HepG2 (cell line): ENCODE measurements at regions not wholly inside any gene's neighbourhood (a gene's known extent, or its start where the extent isn't known, plus 50 kb on each side); places are given as distances from the start of the nearest gene placed in this dataset.

Experiments used
- CREB1 ChIP-seq, 2 experiments: fragments of 450-650 bp in 1 of 2; IDR thresholded peaks; 2 replicates each; pipeline ENCODE4 v1.6.1; 2016 to 2017; ENCODE audit warnings: control low read depth in 1 of 2, mild to moderate bottlenecking in 1 of 2, missing compliant biosample characterization in 1 of 2, missing genetic modification characterization in 1 of 2
- ETV6 ChIP-seq: sonication (generic); formaldehyde crosslinking; conservative IDR thresholded peaks from 2 replicates; pipeline ENCODE4 v1.4.0; 2020; ENCODE audit warnings: missing genetic modification reagents
- EZH2 ChIP-seq: conservative IDR thresholded peaks from 2 replicates; pipeline ENCODE4 v1.6.1; 2012; ENCODE audit warnings: mild to moderate bottlenecking, low read depth, low read length, moderate library complexity
- MYC ChIP-seq: sonication (generic); formaldehyde crosslinking; IDR thresholded peaks from 2 replicates; pipeline ENCODE4 v1.9.0; 2021; ENCODE audit warnings: missing genetic modification reagents, borderline replicate concordance
- NFIC ChIP-seq: IDR thresholded peaks from 2 replicates; pipeline ENCODE4 v1.6.1; 2012; ENCODE audit warnings: mild to moderate bottlenecking, low read length, inconsistent platforms
- POLR2A ChIP-seq, 2 experiments: IDR thresholded peaks; 2 replicates each; pipeline ENCODE4 v1.6.1; 2011; ENCODE audit warnings: low read depth in 2 of 2, low read length in 2 of 2, mild to moderate bottlenecking in 1 of 2, moderate library complexity in 1 of 2; ENCODE audit not compliant: insufficient read depth in 1 of 2
- SIX1 ChIP-seq: sonication (generic); formaldehyde crosslinking; IDR thresholded peaks from 2 replicates; pipeline ENCODE4 v1.4.0; 2020; ENCODE audit warnings: missing genetic modification reagents, borderline replicate concordance
- ZC3H4 ChIP-seq: sonication (generic); formaldehyde crosslinking; IDR thresholded peaks from 2 replicates; pipeline ENCODE4 v1.4.0; 2020; ENCODE audit warnings: missing genetic modification reagents, borderline replicate concordance
- ZNF263 ChIP-seq: sonication (generic); formaldehyde crosslinking; IDR thresholded peaks from 2 replicates; pipeline ENCODE4 v1.4.0; 2020; ENCODE audit warnings: missing genetic modification reagents
- ZNF83 ChIP-seq: sonication (generic); formaldehyde crosslinking; IDR thresholded peaks from 2 replicates; pipeline ENCODE4 v1.4.0; 2020; ENCODE audit warnings: missing genetic modification reagents, mild to moderate bottlenecking, borderline replicate concordance
- TF ChIP-seq, protein P1 (sequence below): IDR thresholded peaks from 2 replicates; pipeline ENCODE4 v1.6.1; 2012; ENCODE audit warnings: inconsistent platforms
- TF ChIP-seq, protein P2 (sequence below): sonication (generic); formaldehyde crosslinking; IDR thresholded peaks from 2 replicates; pipeline ENCODE4 v1.8.1; 2023; ENCODE audit warnings: missing genetic modification reagents, inconsistent platforms, borderline replicate concordance
- TF ChIP-seq, protein P3 (sequence below): sonication (generic); formaldehyde crosslinking; IDR thresholded peaks from 2 replicates; pipeline ENCODE4 v1.9.0; 2021; ENCODE audit warnings: mild to moderate bottlenecking, missing genetic modification reagents

DNA sequence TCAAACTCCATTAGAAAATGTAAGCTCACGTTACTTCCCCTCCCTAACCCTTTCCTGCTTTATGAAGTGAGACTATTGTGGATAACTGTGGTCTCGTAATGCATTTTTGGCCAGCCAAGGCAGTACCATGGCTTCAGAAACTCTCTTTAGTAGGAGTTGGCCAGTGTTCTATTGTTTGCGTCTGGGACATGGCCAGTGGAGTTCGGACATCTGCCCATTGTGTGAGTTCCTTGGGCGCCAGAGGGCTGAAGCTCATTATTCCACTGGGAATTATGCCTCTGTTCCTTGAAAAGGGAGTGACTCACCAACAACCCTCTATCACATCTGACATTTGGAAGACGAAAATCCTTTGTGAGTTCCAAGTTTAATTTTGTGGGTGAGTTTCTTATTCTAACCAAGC, 319.5 kb upstream of the SOX9 start:
- TF ChIP-seq SIX1 (CRISPR knock-in tag) = no peak
- TF ChIP-seq, protein P1, sequence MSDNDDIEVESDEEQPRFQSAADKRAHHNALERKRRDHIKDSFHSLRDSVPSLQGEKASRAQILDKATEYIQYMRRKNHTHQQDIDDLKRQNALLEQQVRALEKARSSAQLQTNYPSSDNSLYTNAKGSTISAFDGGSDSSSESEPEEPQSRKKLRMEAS = no peak
- TF ChIP-seq MYC (CRISPR knock-in tag) = no peak
- no peak for TF ChIP-seq ETV6 (CRISPR knock-in tag)
- no peak for TF ChIP-seq ZNF263
- TF ChIP-seq EZH2 = no peak
- TF ChIP-seq, protein P2, sequence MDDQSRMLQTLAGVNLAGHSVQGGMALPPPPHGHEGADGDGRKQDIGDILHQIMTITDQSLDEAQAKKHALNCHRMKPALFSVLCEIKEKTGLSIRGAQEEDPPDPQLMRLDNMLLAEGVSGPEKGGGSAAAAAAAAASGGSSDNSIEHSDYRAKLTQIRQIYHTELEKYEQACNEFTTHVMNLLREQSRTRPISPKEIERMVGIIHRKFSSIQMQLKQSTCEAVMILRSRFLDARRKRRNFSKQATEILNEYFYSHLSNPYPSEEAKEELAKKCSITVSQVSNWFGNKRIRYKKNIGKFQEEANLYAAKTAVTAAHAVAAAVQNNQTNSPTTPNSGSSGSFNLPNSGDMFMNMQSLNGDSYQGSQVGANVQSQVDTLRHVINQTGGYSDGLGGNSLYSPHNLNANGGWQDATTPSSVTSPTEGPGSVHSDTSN (CRISPR knock-in tag) = no peak
- no peak for TF ChIP-seq CREB1 (IDR thresholded peaks at IDR 0.05)
- no peak for TF ChIP-seq CREB1 (CRISPR knock-in tag; IDR thresholded peaks at IDR 0.05)
- TF ChIP-seq ZC3H4 = no peak
- no peak for TF ChIP-seq ZNF83 (CRISPR knock-in tag)
- TF ChIP-seq NFIC = no peak
- TF ChIP-seq, protein P3, sequence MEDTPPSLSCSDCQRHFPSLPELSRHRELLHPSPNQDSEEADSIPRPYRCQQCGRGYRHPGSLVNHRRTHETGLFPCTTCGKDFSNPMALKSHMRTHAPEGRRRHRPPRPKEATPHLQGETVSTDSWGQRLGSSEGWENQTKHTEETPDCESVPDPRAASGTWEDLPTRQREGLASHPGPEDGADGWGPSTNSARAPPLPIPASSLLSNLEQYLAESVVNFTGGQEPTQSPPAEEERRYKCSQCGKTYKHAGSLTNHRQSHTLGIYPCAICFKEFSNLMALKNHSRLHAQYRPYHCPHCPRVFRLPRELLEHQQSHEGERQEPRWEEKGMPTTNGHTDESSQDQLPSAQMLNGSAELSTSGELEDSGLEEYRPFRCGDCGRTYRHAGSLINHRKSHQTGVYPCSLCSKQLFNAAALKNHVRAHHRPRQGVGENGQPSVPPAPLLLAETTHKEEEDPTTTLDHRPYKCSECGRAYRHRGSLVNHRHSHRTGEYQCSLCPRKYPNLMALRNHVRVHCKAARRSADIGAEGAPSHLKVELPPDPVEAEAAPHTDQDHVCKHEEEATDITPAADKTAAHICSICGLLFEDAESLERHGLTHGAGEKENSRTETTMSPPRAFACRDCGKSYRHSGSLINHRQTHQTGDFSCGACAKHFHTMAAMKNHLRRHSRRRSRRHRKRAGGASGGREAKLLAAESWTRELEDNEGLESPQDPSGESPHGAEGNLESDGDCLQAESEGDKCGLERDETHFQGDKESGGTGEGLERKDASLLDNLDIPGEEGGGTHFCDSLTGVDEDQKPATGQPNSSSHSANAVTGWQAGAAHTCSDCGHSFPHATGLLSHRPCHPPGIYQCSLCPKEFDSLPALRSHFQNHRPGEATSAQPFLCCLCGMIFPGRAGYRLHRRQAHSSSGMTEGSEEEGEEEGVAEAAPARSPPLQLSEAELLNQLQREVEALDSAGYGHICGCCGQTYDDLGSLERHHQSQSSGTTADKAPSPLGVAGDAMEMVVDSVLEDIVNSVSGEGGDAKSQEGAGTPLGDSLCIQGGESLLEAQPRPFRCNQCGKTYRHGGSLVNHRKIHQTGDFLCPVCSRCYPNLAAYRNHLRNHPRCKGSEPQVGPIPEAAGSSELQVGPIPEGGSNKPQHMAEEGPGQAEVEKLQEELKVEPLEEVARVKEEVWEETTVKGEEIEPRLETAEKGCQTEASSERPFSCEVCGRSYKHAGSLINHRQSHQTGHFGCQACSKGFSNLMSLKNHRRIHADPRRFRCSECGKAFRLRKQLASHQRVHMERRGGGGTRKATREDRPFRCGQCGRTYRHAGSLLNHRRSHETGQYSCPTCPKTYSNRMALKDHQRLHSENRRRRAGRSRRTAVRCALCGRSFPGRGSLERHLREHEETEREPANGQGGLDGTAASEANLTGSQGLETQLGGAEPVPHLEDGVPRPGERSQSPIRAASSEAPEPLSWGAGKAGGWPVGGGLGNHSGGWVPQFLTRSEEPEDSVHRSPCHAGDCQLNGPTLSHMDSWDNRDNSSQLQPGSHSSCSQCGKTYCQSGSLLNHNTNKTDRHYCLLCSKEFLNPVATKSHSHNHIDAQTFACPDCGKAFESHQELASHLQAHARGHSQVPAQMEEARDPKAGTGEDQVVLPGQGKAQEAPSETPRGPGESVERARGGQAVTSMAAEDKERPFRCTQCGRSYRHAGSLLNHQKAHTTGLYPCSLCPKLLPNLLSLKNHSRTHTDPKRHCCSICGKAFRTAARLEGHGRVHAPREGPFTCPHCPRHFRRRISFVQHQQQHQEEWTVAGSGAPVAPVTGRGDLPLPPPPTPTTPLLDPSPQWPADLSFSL (CRISPR knock-in tag) = no peak
- no peak for TF ChIP-seq POLR2A (IDR thresholded peaks at IDR 0.05; ENCODE audit: insufficient read depth in 1 of 2, low read depth in 2 of 2, low read length in 2 of 2)
